Inflammatory macrophage (primary cell): ENCODE measurements at regions not wholly inside any gene's neighbourhood (a gene's known extent, or its start where the extent isn't known, plus 50 kb on each side); places are given as distances from the start of the nearest gene placed in this dataset.

Experiments
- DNase-seq, 2 donors: peaks; one replicate each; pipeline ENCODE4 v3.0.0-alpha.2; 2020 to 2022

GRCh38 chr17:55632893-55633292, 89.8 kb downstream of the TMEM100 start:
- DNase-seq = no peak

GRCh38 chr17:55632236-55632635, 90.4 kb downstream of the TMEM100 start:
- no peak for DNase-seq

- no peak for DNase-seq
These were observed 92.7 kb downstream of the TMEM100 start for GRCh38 chr17:55629995-55630394.

GRCh38 chr17:55625521-55625920, 97.1 kb downstream of the TMEM100 start:
- no peak for DNase-seq

- no peak for DNase-seq
These were observed 97.8 kb downstream of the TMEM100 start for GRCh38 chr17:55624772-55625433.

- no peak for DNase-seq
These were observed 100.1 kb downstream of the TMEM100 start for GRCh38 chr17:55622547-55622946.

GRCh38 chr17:55620945-55621344, 101.7 kb downstream of the TMEM100 start:
- no peak for DNase-seq

- no peak for DNase-seq
These were observed 102.6 kb downstream of the TMEM100 start for GRCh38 chr17:55620023-55620422.

- DNase-seq = no peak
These were observed 105.2 kb downstream of the TMEM100 start for GRCh38 chr17:55617441-55617840.

GRCh38 chr17:55614061-55614460, 102.8 kb upstream of the SMIM36 start:
- no peak for DNase-seq

GRCh38 chr17:55612691-55613141, 101.5 kb upstream of the SMIM36 start:
- DNase-seq = no peak

GRCh38 chr17:55607731-55608341, 96.6 kb upstream of the SMIM36 start:
- DNase-seq = no peak

- no peak for DNase-seq
These were observed 95.2 kb upstream of the SMIM36 start for GRCh38 chr17:55606488-55606815.

- DNase-seq = no peak
These were observed 94.6 kb upstream of the SMIM36 start for GRCh38 chr17:55605705-55606487.

GRCh38 chr17:55601874-55602364, 90.7 kb upstream of the SMIM36 start:
- DNase-seq = peak; percentile 66 to 67

- DNase-seq = no peak
These were observed 87.2 kb upstream of the SMIM36 start for GRCh38 chr17:55598495-55598894.

GRCh38 chr17:55588446-55589242, 77.4 kb upstream of the SMIM36 start:
- DNase-seq = no peak

- DNase-seq = no peak
These were observed 76.4 kb upstream of the SMIM36 start for GRCh38 chr17:55587608-55588139.

- peak; percentile 42 to 49 for DNase-seq
These were observed 74.4 kb upstream of the SMIM36 start for GRCh38 chr17:55585629-55586028.

- DNase-seq = no peak
These were observed 73.6 kb upstream of the SMIM36 start for GRCh38 chr17:55584861-55585260.

GRCh38 chr17:55584055-55584685, 72.9 kb upstream of the SMIM36 start:
- peak; percentile 61 to 77 for DNase-seq

GRCh38 chr17:55582897-55583296, 71.6 kb upstream of the SMIM36 start:
- DNase-seq = no peak
